ENCODE measurements at regions not wholly inside any gene's neighbourhood (a gene's known extent, or its start where the extent isn't known, plus 50 kb on each side); places are given as distances from the start of the nearest gene placed in this dataset.
A peak's percentile ranks its signal among the peaks of the same experiment; 100 is the strongest.

GRCh38 chr5:61916621-61917620 lies 389.1 kb upstream of the KIF2A start:
- no peak overlapping the region for H3K9ac ChIP-seq (ENCODE audit: low read depth, low read length, poor library complexity)
- H3K14ac ChIP-seq (ENCODE audit: low read length) = no peak overlapping the region
- no peak overlapping the region for H3K27ac ChIP-seq (replicated peaks; ENCODE audit: low read length)
- no peak overlapping the region for H2BK120ac ChIP-seq (ENCODE audit: low read depth, low read length)
- H3K79me1 ChIP-seq (ENCODE audit: low read depth, low read length) = no peaks in the 10 kb centered on the region
- no peak overlapping the region for H3K23ac ChIP-seq (ENCODE audit: low read depth, low read length, poor library complexity)
- no peak overlapping the region for H3K18ac ChIP-seq (ENCODE audit: low read length)
- H2BK12ac ChIP-seq (ENCODE audit: low read length) = no peak overlapping the region
- H3K4me2 ChIP-seq (ENCODE audit: insufficient read depth, low read length, poor library complexity, severe bottlenecking) = no peak overlapping the region
- no peak overlapping the region for H3K4me3 ChIP-seq (ENCODE audit: low read length in 2 of 2)
- H3K27me3 ChIP-seq (ENCODE audit: control insufficient read depth in 3 of 3, insufficient read depth in 3 of 3, low read depth in 1 of 3, low read length in 3 of 3) = no peaks in the 10 kb centered on the region
- no peak overlapping the region for H2BK5ac ChIP-seq (ENCODE audit: low read length)
- H4K8ac ChIP-seq (ENCODE audit: low read depth, low read length) = no peak overlapping the region
- peaks cover 0 to 12% of the 10 kb centered on the region in 2 donors for H3K9me3 ChIP-seq (replicated peaks in 1 of 2; ENCODE audit: control insufficient read depth in 2 of 2, insufficient read depth in 1 of 2, low read depth in 1 of 2, low read length in 2 of 2)
- H3K4ac ChIP-seq (ENCODE audit: low read length) = no peak overlapping the region
- no peak overlapping the region for H2AFZ ChIP-seq (ENCODE audit: low read length)
- no peaks in the 10 kb centered on the region for H3K4me1 ChIP-seq (ENCODE audit: control insufficient read depth in 2 of 2, insufficient read depth in 1 of 2, low read depth in 1 of 2, low read length in 2 of 2)
- no peak overlapping the region for H2AK5ac ChIP-seq (ENCODE audit: low read depth, low read length)
- no peak overlapping the region for H4K91ac ChIP-seq (ENCODE audit: low read depth, low read length, poor library complexity)
- DNase-seq (ENCODE audit: low spot score) = no peak
- WGBS, 2 donors (ENCODE audit: extremely low coverage in 2 of 2, insufficient read length in 2 of 2, insufficient replicate concordance in 1 of 2) = no CpG with 5 or more reads among the region's 4 CpGs
- no peaks in the 10 kb centered on the region for H3K36me3 ChIP-seq (replicated peaks in 1 of 2; ENCODE audit: control insufficient read depth in 2 of 2, insufficient read depth in 2 of 2, low read length in 2 of 2)
- no peak overlapping the region for H2BK15ac ChIP-seq (ENCODE audit: low read length)

GRCh38 chr5:61918611-61919010 lies 387.4 kb upstream of the KIF2A start:
- H3K4ac ChIP-seq (ENCODE audit: low read length) = no peak overlapping the region
- no peak overlapping the region for H3K14ac ChIP-seq (ENCODE audit: low read length)
- H3K36me3 ChIP-seq (replicated peaks in 1 of 2; ENCODE audit: control insufficient read depth in 2 of 2, insufficient read depth in 2 of 2, low read length in 2 of 2) = no peaks in the 10 kb centered on the region
- no peak overlapping the region for H3K18ac ChIP-seq (ENCODE audit: low read length)
- H2BK15ac ChIP-seq (ENCODE audit: low read length) = no peak overlapping the region
- no peaks in the 10 kb centered on the region for H3K27me3 ChIP-seq (ENCODE audit: control insufficient read depth in 3 of 3, insufficient read depth in 3 of 3, low read depth in 1 of 3, low read length in 3 of 3)
- H2BK120ac ChIP-seq (ENCODE audit: low read depth, low read length) = no peak overlapping the region
- no peak overlapping the region for H2BK5ac ChIP-seq (ENCODE audit: low read length)
- H3K4me2 ChIP-seq (ENCODE audit: insufficient read depth, low read length, poor library complexity, severe bottlenecking) = no peak overlapping the region
- no peaks in the 10 kb centered on the region for H3K9me3 ChIP-seq (replicated peaks in 1 of 2; ENCODE audit: control insufficient read depth in 2 of 2, insufficient read depth in 1 of 2, low read depth in 1 of 2, low read length in 2 of 2)
- H3K4me3 ChIP-seq (ENCODE audit: low read length in 2 of 2) = no peak overlapping the region
- no peak overlapping the region for H3K23ac ChIP-seq (ENCODE audit: low read depth, low read length, poor library complexity)
- peaks cover 0 to 8% of the 10 kb centered on the region in 2 donors for H3K4me1 ChIP-seq (ENCODE audit: control insufficient read depth in 2 of 2, insufficient read depth in 1 of 2, low read depth in 1 of 2, low read length in 2 of 2)
- H3K79me1 ChIP-seq (ENCODE audit: low read depth, low read length) = no peaks in the 10 kb centered on the region
- H2BK12ac ChIP-seq (ENCODE audit: low read length) = no peak overlapping the region
- WGBS, 2 donors (ENCODE audit: extremely low coverage in 2 of 2, insufficient read length in 2 of 2, insufficient replicate concordance in 1 of 2) = no CpG with 5 or more reads among the region's 2 CpGs
- H4K91ac ChIP-seq (ENCODE audit: low read depth, low read length, poor library complexity) = no peak overlapping the region
- no peak for DNase-seq (ENCODE audit: low spot score)
- no peak overlapping the region for H2AFZ ChIP-seq (ENCODE audit: low read length)
- H3K9ac ChIP-seq (ENCODE audit: low read depth, low read length, poor library complexity) = no peak overlapping the region
- no peak overlapping the region for H2AK5ac ChIP-seq (ENCODE audit: low read depth, low read length)
- H4K8ac ChIP-seq (ENCODE audit: low read depth, low read length) = no peak overlapping the region
- no peak overlapping the region for H3K27ac ChIP-seq (replicated peaks; ENCODE audit: low read length)

- H2BK5ac ChIP-seq (ENCODE audit: low read length) = no peak overlapping the region
- H3K79me1 ChIP-seq (ENCODE audit: low read depth, low read length) = no peaks in the 10 kb centered on the region
- no peak overlapping the region for H2BK120ac ChIP-seq (ENCODE audit: low read depth, low read length)
- no peak overlapping the region for H3K9ac ChIP-seq (ENCODE audit: low read depth, low read length, poor library complexity)
- no CpG with 5 or more reads among the region's 6 CpGs for WGBS, 2 donors (ENCODE audit: extremely low coverage in 2 of 2, insufficient read length in 2 of 2, insufficient replicate concordance in 1 of 2)
- H3K36me3 ChIP-seq (replicated peaks in 1 of 2; ENCODE audit: control insufficient read depth in 2 of 2, insufficient read depth in 2 of 2, low read length in 2 of 2) = no peaks in the 10 kb centered on the region
- H2AK5ac ChIP-seq (ENCODE audit: low read depth, low read length) = no peak overlapping the region
- no peak overlapping the region for H3K23ac ChIP-seq (ENCODE audit: low read depth, low read length, poor library complexity)
- DNase-seq (ENCODE audit: low spot score) = no peak
- no peaks in the 10 kb centered on the region for H3K9me3 ChIP-seq (replicated peaks in 1 of 2; ENCODE audit: control insufficient read depth in 2 of 2, insufficient read depth in 1 of 2, low read depth in 1 of 2, low read length in 2 of 2)
- H2AFZ ChIP-seq (ENCODE audit: low read length) = no peak overlapping the region
- no peak overlapping the region for H2BK12ac ChIP-seq (ENCODE audit: low read length)
- no peak overlapping the region for H2BK15ac ChIP-seq (ENCODE audit: low read length)
- H3K4me2 ChIP-seq (ENCODE audit: insufficient read depth, low read length, poor library complexity, severe bottlenecking) = no peak overlapping the region
- H3K18ac ChIP-seq (ENCODE audit: low read length) = no peak overlapping the region
- no peak overlapping the region for H4K8ac ChIP-seq (ENCODE audit: low read depth, low read length)
- peaks cover 0 to 18% of the 10 kb centered on the region in 2 donors for H3K4me1 ChIP-seq (ENCODE audit: control insufficient read depth in 2 of 2, insufficient read depth in 1 of 2, low read depth in 1 of 2, low read length in 2 of 2)
- no peak overlapping the region for H3K14ac ChIP-seq (ENCODE audit: low read length)
- H4K91ac ChIP-seq (ENCODE audit: low read depth, low read length, poor library complexity) = no peak overlapping the region
- no peak overlapping the region for H3K27ac ChIP-seq (replicated peaks; ENCODE audit: low read length)
- H3K4ac ChIP-seq (ENCODE audit: low read length) = no peak overlapping the region
- no peak overlapping the region for H3K4me3 ChIP-seq (ENCODE audit: low read length in 2 of 2)
- no peaks in the 10 kb centered on the region for H3K27me3 ChIP-seq (ENCODE audit: control insufficient read depth in 3 of 3, insufficient read depth in 3 of 3, low read depth in 1 of 3, low read length in 3 of 3)
Observed at GRCh38 chr5:61919920-61920319, 386.1 kb upstream of the KIF2A start.

GRCh38 chr5:61924251-61924650 lies 381.8 kb upstream of the KIF2A start:
- no peak overlapping the region for H3K4me2 ChIP-seq (ENCODE audit: insufficient read depth, low read length, poor library complexity, severe bottlenecking)
- no peak overlapping the region for H2BK12ac ChIP-seq (ENCODE audit: low read length)
- WGBS, 2 donors (ENCODE audit: extremely low coverage in 2 of 2, insufficient read length in 2 of 2, insufficient replicate concordance in 1 of 2) = no CpG with 5 or more reads among the region's 1 CpG
- no peak overlapping the region for H4K91ac ChIP-seq (ENCODE audit: low read depth, low read length, poor library complexity)
- H2BK15ac ChIP-seq (ENCODE audit: low read length) = no peak overlapping the region
- no peak overlapping the region for H2BK120ac ChIP-seq (ENCODE audit: low read depth, low read length)
- no peak overlapping the region for H3K9ac ChIP-seq (ENCODE audit: low read depth, low read length, poor library complexity)
- H3K18ac ChIP-seq (ENCODE audit: low read length) = no peak overlapping the region
- H3K14ac ChIP-seq (ENCODE audit: low read length) = no peak overlapping the region
- no peak overlapping the region for H3K4ac ChIP-seq (ENCODE audit: low read length)
- no peaks in the 10 kb centered on the region for H3K9me3 ChIP-seq (replicated peaks in 1 of 2; ENCODE audit: control insufficient read depth in 2 of 2, insufficient read depth in 1 of 2, low read depth in 1 of 2, low read length in 2 of 2)
- no peaks in the 10 kb centered on the region for H3K36me3 ChIP-seq (replicated peaks in 1 of 2; ENCODE audit: control insufficient read depth in 2 of 2, insufficient read depth in 2 of 2, low read length in 2 of 2)
- DNase-seq (ENCODE audit: low spot score) = no peak
- no peak overlapping the region for H3K27ac ChIP-seq (replicated peaks; ENCODE audit: low read length)
- no peak overlapping the region for H3K23ac ChIP-seq (ENCODE audit: low read depth, low read length, poor library complexity)
- H3K27me3 ChIP-seq (ENCODE audit: control insufficient read depth in 3 of 3, insufficient read depth in 3 of 3, low read depth in 1 of 3, low read length in 3 of 3) = no peaks in the 10 kb centered on the region
- peak overlapping the region; percentile 39 for H2AFZ ChIP-seq (ENCODE audit: low read length)
- H3K4me1 ChIP-seq (ENCODE audit: control insufficient read depth in 2 of 2, insufficient read depth in 1 of 2, low read depth in 1 of 2, low read length in 2 of 2) = peaks cover 0 to 20% of the 10 kb centered on the region in 2 donors
- H4K8ac ChIP-seq (ENCODE audit: low read depth, low read length) = no peak overlapping the region
- no peaks in the 10 kb centered on the region for H3K79me1 ChIP-seq (ENCODE audit: low read depth, low read length)
- no peak overlapping the region for H3K4me3 ChIP-seq (ENCODE audit: low read length in 2 of 2)
- H2AK5ac ChIP-seq (ENCODE audit: low read depth, low read length) = no peak overlapping the region
- no peak overlapping the region for H2BK5ac ChIP-seq (ENCODE audit: low read length)
